Ishikawa (cell line): ENCODE measurements at regions not wholly inside any gene's neighbourhood (a gene's known extent, or its start where the extent isn't known, plus 50 kb on each side); places are given as distances from the start of the nearest gene placed in this dataset.

Experiments used
- CEBPB ChIP-seq: IDR thresholded peaks from 2 replicates; pipeline ENCODE4 v1.6.1; 2012
- CREB1 ChIP-seq: IDR thresholded peaks from 2 replicates; pipeline ENCODE4 v1.6.1; 2012; ENCODE audit warnings: low read depth
- EGR1 ChIP-seq: IDR thresholded peaks from 2 replicates; pipeline ENCODE4 v1.6.1; 2012
- EP300 ChIP-seq: IDR thresholded peaks from 2 replicates; pipeline ENCODE4 v1.6.1; 2012; ENCODE audit warnings: borderline replicate concordance
- FOXM1 ChIP-seq: IDR thresholded peaks from 2 replicates; pipeline ENCODE4 v1.6.1; 2012; ENCODE audit warnings: low read depth, borderline replicate concordance
- MAX ChIP-seq: IDR thresholded peaks from 2 replicates; pipeline ENCODE4 v1.6.1; 2012
- NFIC ChIP-seq: IDR thresholded peaks from 2 replicates; pipeline ENCODE4 v1.6.1; 2012
- RAD21 ChIP-seq: IDR thresholded peaks from 2 replicates; pipeline ENCODE4 v1.6.1; 2012; ENCODE audit warnings: low read depth
- REST ChIP-seq: IDR thresholded peaks from 2 replicates; pipeline ENCODE4 v1.6.1; 2012; ENCODE audit warnings: low read depth, mild to moderate bottlenecking
- TAF1 ChIP-seq: IDR thresholded peaks from 2 replicates; pipeline ENCODE4 v1.6.1; 2012; ENCODE audit warnings: low read depth, mild to moderate bottlenecking
- TCF12 ChIP-seq: IDR thresholded peaks from 2 replicates; pipeline ENCODE4 v1.6.1; 2012; ENCODE audit warnings: low read depth
- TEAD4 ChIP-seq: IDR thresholded peaks from 2 replicates; pipeline ENCODE4 v1.6.1; 2012
- USF1 ChIP-seq: IDR thresholded peaks from 2 replicates; pipeline ENCODE4 v1.6.1; 2012
- YY1 ChIP-seq: IDR thresholded peaks from 2 replicates; pipeline ENCODE4 v1.6.1; 2012; ENCODE audit warnings: low read depth
- ZBTB7A ChIP-seq: IDR thresholded peaks from 2 replicates; pipeline ENCODE4 v1.6.1; 2012; ENCODE audit warnings: low read depth

- no peak for TF ChIP-seq TCF12
- no peak for TF ChIP-seq MAX
- no peak for TF ChIP-seq USF1
- TF ChIP-seq RAD21, result no peak
- TF ChIP-seq REST, result no peak
- TF ChIP-seq EP300, result no peak
- TF ChIP-seq ZBTB7A, result no peak
- no peak for TF ChIP-seq EGR1
- no peak for TF ChIP-seq CREB1
- no peak for TF ChIP-seq YY1
- no peak for TF ChIP-seq FOXM1
- no peak for TF ChIP-seq CEBPB
- TF ChIP-seq TAF1, result no peak
- TF ChIP-seq TEAD4, result no peak
- TF ChIP-seq NFIC, result no peak
Measured at GRCh38 chr5:18507114-18507513, 872.9 kb downstream of the TAF11L14 start.

- TF ChIP-seq CEBPB (no peak), ZBTB7A (no peak), RAD21 (no peak), NFIC (no peak), YY1 (no peak), EP300 (no peak), TAF1 (no peak), USF1 (no peak)
Measured at GRCh38 chr5:18517641-18518380, 883.6 kb downstream of the TAF11L14 start.

- no peak for TF ChIP-seq TEAD4
- no peak for TF ChIP-seq TAF1
- no peak for TF ChIP-seq ZBTB7A
- TF ChIP-seq CEBPB, result no peak
- TF ChIP-seq EP300, result no peak
- TF ChIP-seq USF1, result no peak
- no peak for TF ChIP-seq NFIC
- TF ChIP-seq MAX, result no peak
- TF ChIP-seq EGR1, result no peak
- TF ChIP-seq YY1, result no peak
- no peak for TF ChIP-seq RAD21
- TF ChIP-seq FOXM1, result no peak
- no peak for TF ChIP-seq REST
- TF ChIP-seq CREB1, result no peak
- TF ChIP-seq TCF12, result no peak
Measured at GRCh38 chr5:18523380-18523779, 889.1 kb downstream of the TAF11L14 start.

- TF ChIP-seq EP300, result no peak
- no peak for TF ChIP-seq TCF12
- no peak for TF ChIP-seq ZBTB7A
- TF ChIP-seq NFIC, result no peak
- TF ChIP-seq FOXM1, result no peak
- no peak for TF ChIP-seq EGR1
- no peak for TF ChIP-seq RAD21
- no peak for TF ChIP-seq MAX
- no peak for TF ChIP-seq USF1
- TF ChIP-seq CREB1, result no peak
- TF ChIP-seq YY1, result no peak
- TF ChIP-seq TAF1, result no peak
- no peak for TF ChIP-seq TEAD4
- TF ChIP-seq CEBPB, result no peak
Measured at GRCh38 chr5:18526792-18527405, 892.6 kb downstream of the TAF11L14 start.
